Activated CD8-positive, alpha-beta memory T cell treated with anti-CD3 and anti-CD28 coated beads, Interleukin-2, amount 50 U/mL, for 4 hours (primary cell): ENCODE measurements at regions not wholly inside any gene's neighbourhood (a gene's known extent, or its start where the extent isn't known, plus 50 kb on each side); places are given as distances from the start of the nearest gene placed in this dataset.

Source experiments
- DNase-seq: peaks from one replicate; pipeline ENCODE4 v3.0.0-alpha.2; 2020

DNA sequence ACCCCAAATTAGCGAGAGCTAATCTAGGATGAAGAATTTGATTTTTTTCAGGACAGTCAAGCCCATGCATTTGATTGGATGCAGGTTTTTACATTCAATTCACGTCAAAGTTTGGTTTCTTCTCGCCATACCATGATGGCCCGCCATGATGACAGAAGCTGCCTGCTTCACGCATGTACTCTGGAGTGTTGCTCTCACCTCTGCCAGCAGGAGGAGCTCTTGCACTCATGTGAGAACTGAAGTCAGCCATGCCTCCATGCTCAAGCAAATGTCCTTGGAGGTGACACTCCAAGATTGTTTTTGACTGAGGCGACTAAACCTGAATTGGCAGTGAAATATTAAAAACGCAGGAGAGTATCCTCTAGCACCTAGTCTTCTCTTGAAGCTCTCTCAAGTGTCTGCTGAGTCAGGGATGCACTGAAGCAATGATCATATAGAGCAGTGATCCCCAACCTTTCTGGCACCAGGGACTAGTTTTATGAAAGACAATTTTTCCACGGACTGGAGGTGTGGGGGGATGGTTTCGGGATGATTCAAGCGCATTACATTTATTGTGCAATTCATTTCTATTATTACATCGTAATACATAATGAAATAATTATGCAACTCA lies 120.9 kb downstream of the SAMMSON start:
- DNase-seq = peak; percentile 43

GRCh38 chr3:70127192-70127591 lies 127.7 kb downstream of the SAMMSON start:
- no peak for DNase-seq

GRCh38 chr3:70137366-70137765 lies 137.8 kb downstream of the SAMMSON start:
- no peak for DNase-seq

GRCh38 chr3:70138606-70139005 lies 139.1 kb downstream of the SAMMSON start:
- DNase-seq = no peak
